IPS DF 4.7 (cell line): ENCODE measurements at regions not wholly inside any gene's neighbourhood (a gene's known extent, or its start where the extent isn't known, plus 50 kb on each side); places are given as distances from the start of the nearest gene placed in this dataset.

Experiments
- DNase-seq: peaks from one replicate; pipeline ENCODE4 v3.0.0-alpha.2; 2013; ENCODE audit warnings: low spot score; ENCODE audit errors: extremely low read depth

- no peak for DNase-seq
These were observed 224.2 kb downstream of the KCNC2 start for GRCh38 chr12:74985293-74985985.

GRCh38 chr12:74985986-74986319 is 223.7 kb downstream of the KCNC2 start:
- no peak for DNase-seq

DNA sequence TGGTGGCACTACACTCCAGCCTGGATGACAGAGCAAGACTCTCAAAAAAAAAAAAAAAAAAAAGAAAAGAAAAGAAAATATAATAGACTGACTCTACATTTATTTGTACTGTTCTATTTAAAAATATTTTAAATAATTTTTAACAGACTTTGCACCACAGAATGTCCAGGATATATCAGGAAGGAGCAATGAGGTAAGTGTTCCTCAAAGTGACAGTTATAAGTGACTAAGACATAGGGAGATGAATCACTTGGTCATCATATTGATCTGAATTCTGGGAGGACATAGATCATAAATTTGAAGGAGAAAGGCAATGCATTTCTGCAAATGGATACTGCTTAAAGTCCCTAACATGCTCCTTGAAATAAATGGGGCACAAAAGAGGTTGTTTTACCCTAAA is 221.5 kb downstream of the KCNC2 start:
- no peak for DNase-seq
